Upper lobe of left lung (tissue), 4 donors: ENCODE measurements at regions not wholly inside any gene's neighbourhood (a gene's known extent, or its start where the extent isn't known, plus 50 kb on each side); places are given as distances from the start of the nearest gene placed in this dataset.

Experiments
- CTCF ChIP-seq, 6 experiments: fragments of 450-650 bp in 4 of 6; fragments of 200-600 bp in 2 of 6; sonication (generic) in 2 of 6; IDR thresholded peaks; one replicate each; pipeline ENCODE4 v1.5.1; 2016 to 2019; ENCODE audit warnings: antibody characterized with exemption in 6 of 6
- EP300 ChIP-seq, 4 donors: sonication (generic); formaldehyde crosslinking; IDR thresholded peaks; one replicate each; pipeline ENCODE4 v1.5.1; 2017; ENCODE audit warnings: antibody characterized with exemption in 4 of 4, control low read depth in 2 of 4
- POLR2A ChIP-seq, 4 donors: fragments of 450-650 bp; IDR thresholded peaks; one replicate each; pipeline ENCODE4 v1.5.1; 2016 to 2017; ENCODE audit warnings: antibody characterized with exemption in 4 of 4, mild to moderate bottlenecking in 2 of 4

GRCh38 chr15:98228846-98229245 is 268.3 kb downstream of the ARRDC4 start:
- TF ChIP-seq EP300 (IDR thresholded peaks at IDR 0.05) (no peak), CTCF (IDR thresholded peaks at IDR 0.05) (no peak), POLR2A (IDR thresholded peaks at IDR 0.05) (no peak)
